Frontal cortex (tissue), 3 donors: ENCODE measurements at regions not wholly inside any gene's neighbourhood (a gene's known extent, or its start where the extent isn't known, plus 50 kb on each side); places are given as distances from the start of the nearest gene placed in this dataset.

ENCODE experiments used
- DNase-seq, 2 donors: peaks; one replicate each; pipeline ENCODE4 v3.0.0; 2012; ENCODE audit warnings: low spot score in 2 of 2
- FAIRE-seq: peaks from 2 replicates; lab custom pipeline; 2012; peaks lifted over from hg19 to GRCh38; lab: Jason Lieb, UNC
- donor health status: control.
- donor health status: control.
- donor health status: control.

DNA sequence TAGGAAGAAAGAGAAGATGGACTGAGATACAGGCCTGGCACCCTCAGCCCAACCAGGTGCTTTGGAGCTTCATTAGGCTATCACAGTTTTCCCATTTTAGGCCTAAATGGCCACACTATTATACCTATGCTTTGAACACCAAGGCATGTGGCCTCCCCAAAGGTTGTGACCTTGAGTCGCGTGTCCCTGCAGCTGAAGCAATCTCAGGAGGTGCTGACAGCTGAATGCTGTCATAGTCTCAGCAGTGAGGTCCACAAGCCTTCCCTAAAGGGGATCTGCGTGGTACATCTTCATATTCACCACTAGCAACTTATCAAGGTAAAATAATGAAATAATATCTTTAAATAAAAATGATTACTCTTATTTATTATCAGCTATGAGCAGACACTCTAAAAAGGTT lies 707.9 kb upstream of the NRSN1 start:
- FAIRE-seq (no peak), DNase-seq (no peak)

DNA sequence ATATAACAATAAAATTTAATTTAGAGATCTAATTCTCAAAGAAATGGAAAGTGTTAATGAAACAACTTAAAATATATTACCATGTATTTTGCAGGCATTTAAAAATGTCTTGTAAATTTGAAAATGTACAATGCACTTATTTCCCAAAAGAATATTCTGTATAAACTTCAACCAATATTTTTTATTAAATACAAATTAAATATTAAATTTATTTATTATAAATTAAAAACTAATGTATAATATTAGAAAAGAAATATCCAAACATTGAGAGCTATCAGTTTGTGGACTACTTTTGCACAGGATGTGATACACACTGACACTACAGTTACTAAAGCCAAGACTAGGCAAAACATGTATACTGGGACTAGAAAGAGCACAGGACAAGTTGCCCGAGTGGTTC lies 707.0 kb upstream of the NRSN1 start:
- DNase-seq (no peak), FAIRE-seq (peak; percentile 84)

DNA sequence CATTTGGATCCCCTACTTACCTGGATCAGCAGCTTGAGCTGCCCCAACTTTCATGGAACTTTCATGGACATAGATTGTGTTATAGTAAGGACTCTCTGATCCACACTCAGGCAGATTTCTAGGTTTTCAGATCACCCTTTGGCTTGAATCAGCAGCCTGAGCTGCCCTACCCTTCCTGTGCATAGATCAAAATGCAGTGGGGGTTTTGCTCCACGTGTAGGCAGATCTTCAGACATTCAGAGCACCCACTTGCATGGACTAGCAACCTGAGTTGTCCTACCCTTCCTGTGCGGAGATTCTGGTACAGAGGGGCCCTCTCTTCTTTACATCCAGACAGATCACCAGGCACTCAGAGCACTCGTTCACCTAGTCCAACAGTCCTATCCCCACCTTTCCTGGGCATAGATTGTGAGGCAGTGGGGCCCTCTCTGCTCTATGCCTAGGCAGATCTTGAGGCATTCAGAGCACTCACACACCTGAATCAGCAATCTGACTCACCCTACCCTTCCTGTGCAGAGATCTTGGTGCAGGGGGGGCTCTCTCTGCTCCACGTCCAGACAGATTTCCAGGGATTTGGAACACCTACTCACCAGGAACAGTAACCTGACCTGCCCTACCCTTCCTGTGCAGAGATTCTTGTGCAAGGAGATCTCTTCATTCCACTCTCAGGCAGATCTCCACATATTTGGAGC lies 705.2 kb upstream of the NRSN1 start:
- FAIRE-seq (no peak), DNase-seq (no peak)

DNA sequence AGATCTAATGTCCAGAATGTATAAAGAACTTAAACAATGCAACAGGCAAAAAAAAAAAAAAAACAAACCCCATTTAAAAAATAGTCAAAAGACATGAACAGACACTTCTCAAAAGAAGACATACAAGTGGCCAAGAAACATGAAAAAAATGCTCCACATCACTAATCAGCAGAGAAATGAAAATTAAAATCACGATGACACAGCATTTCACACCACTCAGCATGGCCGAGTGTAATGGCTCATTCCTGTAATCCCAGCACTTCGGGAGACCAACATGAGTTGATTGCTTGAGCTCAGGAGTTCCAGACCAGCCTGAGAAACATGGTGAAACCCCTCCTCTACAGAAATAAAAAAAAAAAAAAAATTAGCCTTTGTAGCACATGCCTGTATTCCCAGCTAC lies 701.4 kb upstream of the NRSN1 start:
- FAIRE-seq (no peak), DNase-seq (no peak)

DNA sequence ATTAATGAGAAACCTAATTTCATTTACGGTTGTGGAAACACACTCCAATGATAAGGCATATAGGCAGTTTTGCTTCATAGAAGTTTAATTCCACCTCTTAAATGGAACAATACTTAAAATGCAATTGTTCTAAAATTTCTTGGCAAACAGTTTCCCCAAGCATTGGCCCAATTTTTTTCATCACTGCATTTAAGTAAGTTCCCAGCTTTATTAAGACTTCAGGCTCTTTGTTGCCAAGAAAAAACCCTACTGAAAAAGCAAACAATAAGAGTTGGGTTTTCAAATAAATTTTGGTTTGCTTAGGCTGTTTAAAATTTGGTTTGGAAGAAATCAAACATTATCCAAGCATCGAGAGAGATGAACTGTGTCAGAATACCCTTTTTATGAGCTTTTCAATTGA lies 690.9 kb upstream of the NRSN1 start:
- DNase-seq = no peak
- FAIRE-seq = no peak

- DNase-seq (no peak), FAIRE-seq (no peak)
These were observed 690.2 kb upstream of the NRSN1 start for GRCh38 chr6:23435798-23436197.

- no peak for FAIRE-seq
- no peak for DNase-seq
These were observed 684.1 kb upstream of the NRSN1 start for GRCh38 chr6:23441808-23442461.

GRCh38 chr6:23445157-23445710 lies 680.8 kb upstream of the NRSN1 start:
- FAIRE-seq (no peak), DNase-seq (no peak)

GRCh38 chr6:23446469-23446967 lies 679.5 kb upstream of the NRSN1 start:
- peak; percentile 3 to 12 for DNase-seq
- no peak for FAIRE-seq

DNA sequence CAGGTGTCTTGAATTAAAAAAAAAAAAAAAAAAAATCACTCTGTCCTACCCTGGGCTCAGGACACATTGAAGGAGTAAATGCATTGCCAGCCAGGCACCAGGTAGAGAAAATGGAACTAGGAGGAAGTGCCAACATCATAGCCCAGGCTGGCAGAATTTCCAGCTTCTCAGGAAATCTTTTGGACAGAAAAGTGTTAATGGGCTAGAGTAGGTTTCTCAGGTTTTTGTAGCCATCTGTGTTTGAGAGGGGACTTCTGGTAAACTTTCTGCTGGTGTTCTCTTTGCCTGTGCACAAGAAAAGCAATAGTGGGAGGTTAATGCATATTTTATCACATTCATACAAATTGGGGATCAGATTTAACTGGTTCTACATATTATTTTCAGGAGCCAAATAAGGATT lies 678.3 kb upstream of the NRSN1 start:
- DNase-seq (no peak), FAIRE-seq (no peak)

DNA sequence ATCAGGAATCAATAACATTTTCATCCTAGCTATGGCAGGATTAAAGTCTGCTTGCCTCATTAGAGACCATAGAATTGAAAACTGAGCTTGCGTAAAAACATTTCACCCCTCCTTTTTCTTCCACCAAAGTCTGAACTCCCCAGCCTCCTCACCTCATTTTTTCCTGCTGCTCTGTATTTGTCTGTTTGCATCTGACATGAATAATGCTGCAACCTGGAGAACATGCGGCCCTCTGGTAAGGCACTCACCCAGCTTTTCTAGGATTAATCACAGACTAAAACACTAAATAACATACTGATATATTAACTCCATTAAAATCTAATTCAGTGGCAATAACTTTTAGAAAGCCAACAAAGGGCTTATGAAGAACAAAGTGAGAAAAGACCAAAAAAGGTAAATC lies 677.7 kb upstream of the NRSN1 start:
- DNase-seq = no peak
- FAIRE-seq = no peak

DNA sequence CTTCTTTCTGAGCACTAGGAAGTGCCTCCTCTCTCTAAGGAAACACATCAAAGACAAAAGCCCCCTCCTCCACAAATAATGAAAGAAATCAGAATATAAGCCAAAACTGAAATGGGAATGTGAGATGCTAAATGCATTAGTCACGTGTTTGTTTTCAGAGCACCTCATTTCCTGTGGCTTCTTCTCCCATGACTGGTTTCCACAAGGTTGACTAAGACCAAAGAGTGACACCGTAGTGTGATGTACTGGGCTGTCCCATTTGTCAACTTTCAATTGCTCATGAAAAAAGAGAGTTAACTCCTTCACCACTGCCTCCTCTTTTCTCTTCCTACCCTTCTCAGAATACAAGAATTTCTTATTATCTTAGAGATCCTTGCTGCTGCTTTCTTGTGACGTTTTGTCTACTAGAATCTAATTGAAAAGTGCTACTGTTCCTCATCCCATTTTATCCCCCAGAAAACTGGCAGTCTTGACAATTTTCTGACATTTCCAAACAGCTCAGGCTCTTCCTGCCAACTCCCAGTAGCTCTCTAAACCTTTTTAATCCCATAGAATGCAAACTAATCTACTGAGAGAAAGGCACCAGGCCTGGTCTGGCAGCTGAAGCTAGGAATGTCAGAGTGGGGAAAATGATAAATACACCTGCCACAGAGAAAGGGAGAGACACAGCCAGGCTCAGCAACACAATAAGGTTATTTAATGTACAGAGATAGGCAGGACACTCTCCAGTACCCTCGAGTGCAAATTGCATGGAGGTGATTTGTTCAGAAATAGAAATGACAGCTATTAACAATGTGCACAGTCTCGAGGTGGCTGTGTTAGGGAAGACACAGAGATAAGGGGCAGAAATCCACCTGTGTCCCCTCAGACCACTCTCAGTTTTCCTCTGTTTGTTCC lies 671.7 kb upstream of the NRSN1 start:
- FAIRE-seq = no peak
- DNase-seq = no peak

DNA sequence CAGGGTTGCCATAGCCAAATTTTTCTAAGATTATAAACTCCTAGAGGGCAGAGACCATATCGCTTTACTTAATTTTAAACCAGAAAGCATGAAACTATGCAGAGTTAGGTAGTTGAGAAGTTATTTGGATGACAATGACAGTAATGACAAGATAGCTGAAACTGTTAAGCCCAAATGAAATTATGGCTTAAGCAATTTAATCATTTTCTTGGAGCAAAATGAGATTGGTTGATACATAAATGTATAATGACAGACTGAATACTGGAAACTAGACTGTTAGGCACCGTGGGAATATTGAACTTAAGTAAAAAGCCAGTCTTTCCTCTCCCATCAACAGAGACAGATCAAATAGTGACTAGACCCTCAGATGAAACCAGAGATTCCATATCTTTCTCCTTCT lies 670.3 kb upstream of the NRSN1 start:
- FAIRE-seq = no peak
- DNase-seq = no peak

- FAIRE-seq (no peak), DNase-seq (no peak)
These were observed 669.6 kb upstream of the NRSN1 start for GRCh38 chr6:23456396-23456795.

DNA sequence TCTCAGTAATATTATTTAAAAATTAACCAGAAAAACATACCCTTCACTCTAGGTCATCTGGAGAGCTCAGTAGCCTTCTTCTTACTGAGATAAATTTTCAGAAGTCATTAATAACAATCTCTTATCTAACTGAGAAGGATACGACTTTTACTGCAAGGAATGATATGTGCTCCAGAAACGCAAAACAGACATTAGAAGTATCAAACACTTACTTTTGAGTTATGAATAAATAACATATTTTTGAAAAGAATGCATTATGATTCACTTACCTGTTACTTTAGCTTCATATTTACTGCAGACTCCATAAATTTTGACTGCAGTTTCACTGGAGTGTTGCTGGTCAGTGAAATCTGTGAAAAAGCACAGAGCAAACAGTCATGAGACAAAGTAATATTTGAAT lies 668.7 kb upstream of the NRSN1 start:
- DNase-seq = no peak
- FAIRE-seq = no peak

GRCh38 chr6:23465912-23466311 lies 660.1 kb upstream of the NRSN1 start:
- no peak for DNase-seq
- no peak for FAIRE-seq

DNA sequence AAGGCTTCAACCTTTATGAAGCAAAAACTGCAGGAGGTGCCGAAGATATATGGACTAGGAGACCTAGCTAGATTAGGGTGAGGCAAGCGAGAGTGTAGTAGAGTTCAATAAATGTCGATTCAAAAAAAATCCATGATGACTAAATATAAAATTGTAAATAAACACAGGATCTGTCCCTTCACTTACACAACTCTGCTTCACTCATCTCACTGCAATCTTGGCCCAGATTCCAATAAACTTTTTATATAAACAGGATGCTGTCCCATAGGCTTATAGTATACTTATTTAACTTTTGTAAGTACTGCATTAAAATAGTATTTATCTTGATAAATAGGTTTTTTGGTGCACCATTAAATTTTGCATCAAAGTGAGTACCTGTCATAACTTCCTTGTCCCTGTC lies 648.4 kb upstream of the NRSN1 start:
- no peak for DNase-seq
- no peak for FAIRE-seq

DNA sequence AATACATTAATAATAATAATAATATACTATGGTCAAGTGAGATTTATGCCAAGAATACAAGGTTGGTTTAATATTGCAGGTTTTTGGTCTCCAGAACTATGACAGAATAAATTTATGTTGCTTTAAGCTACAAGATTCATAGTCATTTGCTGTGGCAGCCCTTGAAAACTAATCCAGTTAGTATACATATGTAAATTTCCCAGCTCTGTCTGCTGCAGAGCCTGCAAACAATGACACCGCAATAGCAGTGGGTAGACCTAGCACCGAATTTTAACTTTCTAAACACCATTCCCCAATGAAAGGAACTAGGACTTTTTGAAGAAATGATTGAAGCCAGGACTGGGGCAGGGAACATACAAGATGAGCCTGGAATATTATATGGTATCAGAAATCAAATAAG lies 647.7 kb upstream of the NRSN1 start:
- no peak for DNase-seq
- no peak for FAIRE-seq

GRCh38 chr6:23483896-23484295 lies 642.1 kb upstream of the NRSN1 start:
- DNase-seq = no peak
- no peak for FAIRE-seq

DNA sequence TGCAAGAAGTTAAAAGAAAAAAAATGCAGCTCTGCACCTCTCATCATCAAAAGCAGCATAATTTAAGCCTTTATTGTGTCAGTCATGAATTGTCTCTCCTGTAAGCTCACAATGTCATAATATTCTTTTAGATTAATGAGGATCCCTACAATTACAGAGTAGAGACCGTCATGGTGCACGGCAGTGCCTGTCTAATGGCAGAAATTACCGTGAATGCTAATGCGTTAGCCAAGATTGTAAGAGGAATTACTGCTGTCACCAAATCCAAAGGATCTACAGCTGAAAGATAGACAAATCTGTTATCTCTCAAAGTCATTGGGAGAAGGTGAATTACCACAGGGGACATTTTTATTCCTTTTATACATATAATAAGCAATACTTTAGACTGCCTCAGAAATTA lies 631.6 kb upstream of the NRSN1 start:
- FAIRE-seq (no peak), DNase-seq (no peak)

- FAIRE-seq (no peak), DNase-seq (no peak)
These were observed 628.0 kb upstream of the NRSN1 start for GRCh38 chr6:23498013-23498412.
